ENCODE measurements at regions not wholly inside any gene's neighbourhood (a gene's known extent, or its start where the extent isn't known, plus 50 kb on each side); places are given as distances from the start of the nearest gene placed in this dataset.

GRCh38 chrY:19274076-19274475 lies 470.4 kb downstream of the KDM5D start:
- H3K36me3 ChIP-seq, result no peaks in the 10 kb centered on the region

GRCh38 chrY:19268331-19268730 lies 476.2 kb downstream of the KDM5D start:
- H3K4me1 ChIP-seq, result no peaks in the 10 kb centered on the region
- no peaks in the 10 kb centered on the region for H3K9me3 ChIP-seq
- no peak overlapping the region for H3K27ac ChIP-seq
- no peak for DNase-seq (ENCODE audit: low spot score in 2 of 2)
- H3K36me3 ChIP-seq, result no peaks in the 10 kb centered on the region
- intact Hi-C loops (cut with DNase I; ENCODE audit: low total_unique reads), result no loop called here
- H3K4me3 ChIP-seq, result no peak overlapping the region
- TF ChIP-seq POLR2AphosphoS5 (IDR thresholded peaks at IDR 0.05), result no peak
- no peaks in the 10 kb centered on the region for H3K27me3 ChIP-seq

More at GRCh38 chrY:19274076-19274475, 470.4 kb downstream of the KDM5D start:
- H3K4me3 ChIP-seq, result no peak overlapping the region
- intact Hi-C loops (cut with DNase I; ENCODE audit: low total_unique reads), result no loop called here
- no peak overlapping the region for H3K27ac ChIP-seq
- no peaks in the 10 kb centered on the region for H3K4me1 ChIP-seq
- H3K27me3 ChIP-seq, result no peaks in the 10 kb centered on the region
- no peaks in the 10 kb centered on the region for H3K9me3 ChIP-seq
- no peak for DNase-seq (ENCODE audit: low spot score in 2 of 2)
- no peak for TF ChIP-seq CTCF (IDR thresholded peaks at IDR 0.05)
- TF ChIP-seq POLR2A (IDR thresholded peaks at IDR 0.05), result no peak
- TF ChIP-seq POLR2AphosphoS5 (IDR thresholded peaks at IDR 0.05), result no peak

- H3K9me3 ChIP-seq, result no peaks in the 10 kb centered on the region
- TF ChIP-seq POLR2AphosphoS5 (IDR thresholded peaks at IDR 0.05) (no peak), POLR2A (IDR thresholded peaks at IDR 0.05) (no peak), CTCF (IDR thresholded peaks at IDR 0.05) (no peak)
- H3K36me3 ChIP-seq, result no peaks in the 10 kb centered on the region
- H3K4me3 ChIP-seq, result no peak overlapping the region
- H3K27me3 ChIP-seq, result no peaks in the 10 kb centered on the region
- intact Hi-C loops (cut with DNase I; ENCODE audit: low total_unique reads), result no loop called here
- no peak overlapping the region for H3K27ac ChIP-seq
- no peaks in the 10 kb centered on the region for H3K4me1 ChIP-seq
- DNase-seq (ENCODE audit: low spot score in 2 of 2), result no peak
Observed at GRCh38 chrY:19265404-19265803, 479.1 kb downstream of the KDM5D start.

GRCh38 chrY:19262310-19262709 lies 482.2 kb downstream of the KDM5D start:
- no peaks in the 10 kb centered on the region for H3K4me1 ChIP-seq
- no peaks in the 10 kb centered on the region for H3K36me3 ChIP-seq
- TF ChIP-seq POLR2A (IDR thresholded peaks at IDR 0.05) (no peak), CTCF (IDR thresholded peaks at IDR 0.05) (no peak), POLR2AphosphoS5 (IDR thresholded peaks at IDR 0.05) (no peak)
- no peak overlapping the region for H3K27ac ChIP-seq
- H3K9me3 ChIP-seq, result no peaks in the 10 kb centered on the region
- intact Hi-C loops (cut with DNase I; ENCODE audit: low total_unique reads), result no loop called here
- no peaks in the 10 kb centered on the region for H3K27me3 ChIP-seq
- DNase-seq (ENCODE audit: low spot score in 2 of 2), result no peak
- no peak overlapping the region for H3K4me3 ChIP-seq

GRCh38 chrY:19232276-19232994 lies 458.9 kb upstream of the HSFY2 start:
- intact Hi-C loops (cut with DNase I; ENCODE audit: low total_unique reads), result no loop called here
- H3K4me1 ChIP-seq, result no peaks in the 10 kb centered on the region
- no peak for TF ChIP-seq POLR2AphosphoS5 (IDR thresholded peaks at IDR 0.05)
- no peak for TF ChIP-seq POLR2A (IDR thresholded peaks at IDR 0.05)
- no peaks in the 10 kb centered on the region for H3K9me3 ChIP-seq
- DNase-seq (ENCODE audit: low spot score in 2 of 2), result peak in 1 of 2 donors; percentile 39
- no peaks in the 10 kb centered on the region for H3K36me3 ChIP-seq
- no peaks in the 10 kb centered on the region for H3K27me3 ChIP-seq
- no peak overlapping the region for H3K4me3 ChIP-seq
- H3K27ac ChIP-seq, result no peak overlapping the region

- no peaks in the 10 kb centered on the region for H3K9me3 ChIP-seq
- intact Hi-C loops (cut with DNase I; ENCODE audit: low total_unique reads), result no loop called here
- TF ChIP-seq CTCF (IDR thresholded peaks at IDR 0.05), result no peak
- no peak for TF ChIP-seq POLR2AphosphoS5 (IDR thresholded peaks at IDR 0.05)
- no peak for TF ChIP-seq POLR2A (IDR thresholded peaks at IDR 0.05)
- no peaks in the 10 kb centered on the region for H3K4me1 ChIP-seq
- no peak overlapping the region for H3K27ac ChIP-seq
- no peak overlapping the region for H3K4me3 ChIP-seq
- no peak for DNase-seq (ENCODE audit: low spot score in 2 of 2)
- no peaks in the 10 kb centered on the region for H3K27me3 ChIP-seq
- H3K36me3 ChIP-seq, result no peaks in the 10 kb centered on the region
Observed at GRCh38 chrY:19220784-19221183, 447.2 kb upstream of the HSFY2 start.
